ENCODE measurements at regions not wholly inside any gene's neighbourhood (a gene's known extent, or its start where the extent isn't known, plus 50 kb on each side); places are given as distances from the start of the nearest gene placed in this dataset.

DNA sequence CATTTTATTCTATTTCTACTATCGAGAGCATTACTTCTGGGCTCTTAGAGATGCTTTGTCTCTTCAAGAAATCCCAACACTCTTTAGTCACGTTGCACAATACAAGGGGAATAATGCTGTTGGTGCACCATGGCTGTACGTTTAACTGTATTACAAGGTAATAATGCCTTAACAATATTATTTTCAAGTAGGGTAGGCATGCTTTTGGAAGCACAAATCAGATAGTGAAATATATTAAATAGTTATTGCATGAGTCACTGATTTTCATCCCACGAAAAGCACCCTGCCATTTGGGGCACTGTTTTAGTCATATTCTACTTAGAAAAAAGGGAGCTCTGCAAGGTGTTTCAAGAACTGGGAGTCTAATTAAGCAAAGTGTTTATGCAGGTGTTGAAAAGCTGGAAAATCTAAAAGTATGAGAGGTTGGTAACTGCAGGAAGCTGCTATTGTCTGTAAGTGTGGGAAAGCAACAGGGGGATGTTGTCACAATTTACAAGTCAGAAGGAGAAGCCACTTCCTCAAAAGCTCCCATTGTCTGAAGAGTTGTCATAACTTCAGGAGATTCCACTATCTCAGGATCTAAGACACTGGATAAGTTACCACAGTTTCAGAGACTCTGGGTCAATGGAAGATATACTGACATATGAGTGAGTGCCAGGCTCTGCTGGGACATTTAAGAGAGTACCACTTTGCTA, 218.2 kb downstream of the JRKL start:
- DNase-seq (ENCODE audit: low read depth, low spot score): no peak

GRCh38 chr11:96614101-96614500, 224.3 kb downstream of the JRKL start:
- DNase-seq (ENCODE audit: low read depth, low spot score): no peak

- DNase-seq (ENCODE audit: low read depth, low spot score): no peak
These were observed 225.0 kb downstream of the JRKL start for GRCh38 chr11:96614846-96615245.

GRCh38 chr11:96620464-96621044, 230.7 kb downstream of the JRKL start:
- DNase-seq (ENCODE audit: low read depth, low spot score): no peak

DNA sequence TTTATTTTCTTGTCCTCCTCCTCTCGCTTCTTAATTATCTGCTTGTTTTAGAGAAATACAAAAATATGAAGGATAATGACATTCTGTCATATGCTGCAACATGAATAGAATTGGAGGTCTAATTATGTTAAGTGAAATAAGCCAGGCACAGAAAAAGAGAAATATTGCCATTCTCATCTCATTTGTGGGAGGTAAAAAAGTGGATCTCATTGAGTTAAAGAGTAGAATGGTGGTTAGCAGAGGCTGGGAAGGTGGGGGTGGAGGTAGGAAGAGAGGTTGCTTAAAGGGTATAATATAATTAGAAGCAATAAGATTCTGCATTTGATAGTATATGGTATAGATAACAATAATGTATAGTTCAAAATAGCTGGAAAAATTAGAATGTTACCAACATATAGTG, 231.3 kb downstream of the JRKL start:
- no peak for DNase-seq (ENCODE audit: low read depth, low spot score)

GRCh38 chr11:96622026-96622634, 232.3 kb downstream of the JRKL start:
- DNase-seq (ENCODE audit: low read depth, low spot score): no peak

DNA sequence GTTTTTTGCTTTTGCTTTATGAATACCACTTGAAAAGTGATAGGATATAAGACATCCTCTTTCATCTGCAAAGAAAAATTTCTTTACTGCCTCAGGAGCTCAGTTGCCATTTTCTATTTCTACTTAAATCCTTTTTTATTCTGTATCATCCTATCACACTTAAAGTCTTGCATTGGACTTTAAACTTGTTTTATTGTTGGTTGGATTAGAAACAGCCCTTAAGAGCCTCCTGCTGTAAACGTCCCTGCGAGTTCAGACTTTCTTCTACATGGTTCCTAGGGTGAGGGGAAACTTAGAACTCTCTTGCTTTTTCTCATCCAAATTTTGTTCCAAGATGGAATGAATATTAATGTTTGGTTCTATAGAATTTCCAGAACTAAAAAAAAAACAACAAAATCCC, 234.3 kb downstream of the JRKL start:
- DNase-seq (ENCODE audit: low read depth, low spot score): no peak

DNA sequence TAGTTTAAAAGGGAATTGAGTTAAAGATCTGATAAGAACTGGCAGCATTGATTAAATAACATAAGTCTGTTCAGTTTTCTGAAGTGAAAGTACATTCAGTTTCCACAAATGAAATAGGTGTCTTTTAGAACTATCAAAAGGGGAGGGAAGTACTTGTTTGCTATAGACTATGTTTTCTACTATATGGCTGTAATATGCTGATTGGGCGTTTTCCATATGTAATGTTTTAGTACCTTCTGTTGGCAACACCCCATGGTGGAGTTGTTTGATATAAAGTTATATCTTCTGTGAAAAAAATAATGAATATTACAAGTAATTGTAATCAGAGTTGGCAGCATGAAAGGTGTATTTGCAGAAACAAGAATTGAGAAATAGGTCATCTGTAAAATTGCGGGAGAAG, 237.6 kb downstream of the JRKL start:
- DNase-seq (ENCODE audit: low read depth, low spot score): no peak

DNA sequence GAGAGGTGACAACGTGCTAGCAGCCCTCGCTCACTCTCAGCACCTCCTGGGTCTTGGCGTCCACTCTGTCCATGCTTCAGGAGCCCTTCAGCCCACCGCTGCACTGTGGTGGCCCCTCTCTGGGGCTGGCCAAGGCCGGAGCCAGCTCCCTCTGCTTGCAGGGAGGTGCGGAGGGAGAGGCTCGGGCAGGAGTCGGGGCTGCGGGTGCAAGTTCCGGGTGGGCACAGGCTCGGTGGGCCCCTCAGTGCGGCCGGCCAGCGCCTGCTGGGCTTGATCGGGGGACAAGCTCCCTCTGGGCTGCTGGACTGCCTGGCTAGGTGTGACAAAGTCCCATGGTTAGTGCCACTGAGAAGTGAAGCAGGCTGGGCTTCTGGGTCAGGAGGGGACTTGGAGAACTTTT, 245.8 kb downstream of the JRKL start:
- DNase-seq (ENCODE audit: low read depth, low spot score): no peak

GRCh38 chr11:96641261-96641660, 251.4 kb downstream of the JRKL start:
- no peak for DNase-seq (ENCODE audit: low read depth, low spot score)

GRCh38 chr11:96642583-96642982, 252.8 kb downstream of the JRKL start:
- DNase-seq (ENCODE audit: low read depth, low spot score): no peak

DNA sequence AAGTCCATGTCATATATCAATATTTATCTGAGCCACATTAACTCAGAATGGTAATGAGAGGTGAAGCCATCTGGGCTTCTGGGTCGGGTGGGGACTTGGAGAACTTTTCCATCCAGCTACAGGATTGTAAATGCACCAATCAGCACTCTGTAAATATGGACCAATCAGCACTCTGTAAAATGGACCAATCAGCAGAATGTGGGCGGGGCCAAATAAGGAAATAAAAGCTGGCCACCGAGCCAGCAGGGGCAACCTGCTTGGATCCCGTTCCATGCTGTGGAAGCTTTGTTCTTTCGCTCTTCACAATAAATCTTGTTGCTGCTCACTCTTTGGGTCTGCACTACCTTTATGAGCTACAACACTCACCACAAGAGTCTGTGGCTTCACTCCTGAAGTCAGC, 253.4 kb downstream of the JRKL start:
- DNase-seq (ENCODE audit: low read depth, low spot score): no peak

- no peak for DNase-seq (ENCODE audit: low read depth, low spot score)
These were observed 257.8 kb downstream of the JRKL start for GRCh38 chr11:96647621-96648020.

- DNase-seq (ENCODE audit: low read depth, low spot score): no peak
These were observed 259.2 kb downstream of the JRKL start for GRCh38 chr11:96648991-96649390.

DNA sequence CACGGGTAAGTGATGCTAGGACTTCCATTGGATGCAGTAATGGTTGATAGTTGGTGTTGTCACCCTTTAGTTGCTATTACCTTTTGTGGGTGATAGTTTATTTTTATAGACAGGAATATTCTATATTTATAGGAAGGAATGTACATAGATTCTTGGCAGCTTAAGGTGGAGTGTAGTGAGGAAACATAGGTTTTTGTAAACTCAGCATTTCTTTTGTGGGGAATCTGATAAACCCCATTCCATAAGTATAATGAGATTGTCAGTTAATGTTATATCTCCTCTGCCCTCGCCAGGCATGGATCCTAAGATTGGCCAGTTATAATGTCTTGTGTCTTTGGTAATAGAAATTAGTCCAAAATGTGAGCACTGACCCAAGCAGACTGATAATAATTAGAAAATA, 262.7 kb downstream of the JRKL start:
- no peak for DNase-seq (ENCODE audit: low read depth, low spot score)

GRCh38 chr11:96655474-96655873, 265.7 kb downstream of the JRKL start:
- DNase-seq (ENCODE audit: low read depth, low spot score): no peak

- DNase-seq (ENCODE audit: low read depth, low spot score): no peak
These were observed 268.6 kb downstream of the JRKL start for GRCh38 chr11:96658436-96658835.

- DNase-seq (ENCODE audit: low read depth, low spot score): no peak
These were observed 274.3 kb downstream of the JRKL start for GRCh38 chr11:96664110-96664509.

DNA sequence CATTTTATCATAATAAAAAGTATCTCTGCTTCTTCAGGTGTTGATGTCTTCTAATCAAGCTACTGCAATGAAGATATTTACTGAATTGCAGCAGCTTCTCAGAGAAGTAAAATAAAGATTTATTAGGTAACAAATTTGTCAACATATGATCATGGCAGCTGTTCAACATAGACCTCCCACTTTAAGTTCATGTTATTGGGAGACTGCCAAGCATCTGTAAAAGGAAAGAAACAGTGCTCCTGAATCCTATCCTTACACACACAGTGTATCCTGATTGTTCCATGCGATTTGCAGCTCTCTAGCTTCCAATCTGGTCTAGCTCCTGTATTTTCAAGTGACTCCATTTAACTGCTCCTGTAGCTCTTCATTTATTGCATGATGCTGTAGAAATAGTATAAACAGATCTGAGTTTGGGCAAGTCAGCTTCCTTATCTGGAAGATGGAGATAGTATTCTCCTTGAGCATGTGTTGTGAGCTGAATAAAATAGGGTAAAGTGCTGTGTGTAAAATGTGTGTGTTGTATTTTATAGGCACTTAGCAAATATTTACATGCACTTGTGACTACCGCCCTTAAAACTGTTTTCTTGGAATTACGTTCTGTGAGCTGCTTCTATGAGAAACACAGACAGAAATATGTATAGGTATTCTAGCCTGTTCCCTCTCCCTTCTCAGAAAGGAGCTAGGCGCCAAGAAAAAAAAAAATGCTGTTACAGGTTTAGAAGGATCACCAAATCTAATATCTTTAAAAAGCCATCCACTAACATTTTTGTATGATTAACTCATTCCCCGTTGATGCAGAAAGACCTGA, 290.6 kb downstream of the JRKL start:
- no peak for DNase-seq (ENCODE audit: low read depth, low spot score)

GRCh38 chr11:96681019-96681716, 291.4 kb downstream of the JRKL start:
- DNase-seq (ENCODE audit: low read depth, low spot score): no peak

DNA sequence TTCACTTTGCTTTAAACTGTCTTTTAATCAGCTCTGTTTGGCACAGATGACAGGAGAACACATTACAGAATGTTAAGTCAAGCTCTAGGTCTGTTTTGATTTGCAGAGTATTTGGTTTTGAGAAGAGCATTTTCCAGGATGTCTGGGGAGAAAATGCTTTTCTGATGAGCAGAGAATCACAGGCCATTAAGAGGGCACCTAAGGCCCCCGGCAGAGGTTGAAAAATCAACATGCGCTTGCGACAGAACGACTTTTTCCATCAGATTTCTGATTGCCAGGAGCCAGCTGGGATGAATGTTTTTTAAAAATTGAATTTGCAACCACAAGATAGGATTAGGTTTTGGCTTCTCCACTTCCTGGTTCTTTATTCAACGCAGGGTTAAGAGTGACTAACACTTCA, 304.5 kb downstream of the JRKL start:
- no peak for DNase-seq (ENCODE audit: low read depth, low spot score)

DNA sequence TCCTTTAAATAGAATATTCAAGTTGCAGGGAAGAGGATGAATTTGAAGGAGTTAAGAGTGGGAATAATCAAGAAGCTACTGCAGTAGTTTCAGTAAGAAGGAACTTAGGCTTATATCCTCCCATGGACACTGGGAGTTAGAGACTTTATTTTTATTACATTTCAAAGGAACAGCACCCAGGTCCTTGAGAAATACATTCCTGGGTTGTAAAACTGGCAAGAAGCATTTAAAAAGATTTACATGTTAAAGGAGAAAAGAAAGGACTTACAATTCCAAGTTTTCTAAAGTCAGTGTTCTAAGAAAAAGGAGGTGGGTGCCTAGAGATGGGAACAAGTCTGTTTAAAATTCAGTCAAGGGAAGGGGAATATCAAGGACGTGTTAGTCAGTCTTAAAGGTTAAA, 306.9 kb downstream of the JRKL start:
- no peak for DNase-seq (ENCODE audit: low read depth, low spot score)
